ENCODE measurements at regions not wholly inside any gene's neighbourhood (a gene's known extent, or its start where the extent isn't known, plus 50 kb on each side); places are given as distances from the start of the nearest gene placed in this dataset.

DNA sequence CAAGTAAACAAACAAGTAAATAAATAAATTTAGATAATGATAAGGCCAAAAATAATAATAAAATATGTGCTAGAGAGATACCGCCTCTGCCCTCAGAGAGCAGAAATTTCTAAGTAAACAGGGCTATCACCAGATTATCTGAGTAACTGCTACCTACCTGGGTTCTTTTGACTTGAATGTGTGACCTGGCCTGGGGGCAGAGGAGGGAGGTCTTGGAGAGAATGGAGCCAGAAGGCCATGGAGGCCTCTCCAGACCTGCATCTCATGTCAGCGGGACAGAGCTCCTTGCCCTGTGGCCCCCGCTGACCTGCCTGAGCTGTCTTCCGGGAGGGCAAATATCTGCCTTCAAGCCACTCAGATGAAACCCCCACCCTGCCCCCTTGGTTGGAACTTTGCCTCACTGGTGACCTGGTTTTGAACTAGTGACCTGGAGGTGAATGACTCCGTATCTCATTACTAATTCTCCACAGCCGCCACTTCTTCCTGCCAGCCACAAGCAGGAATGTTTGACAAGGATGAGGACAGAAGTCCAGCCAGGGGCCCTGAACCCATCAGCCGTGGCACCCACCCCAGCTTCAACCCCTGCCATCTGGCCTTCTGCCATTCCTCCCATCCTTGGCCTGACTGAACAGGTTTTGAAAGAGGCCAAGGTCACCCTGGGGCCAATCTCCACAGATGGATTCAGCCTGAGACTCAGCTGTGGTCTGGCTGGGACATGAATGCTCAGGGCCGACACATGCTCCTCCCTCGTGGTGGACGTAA, 86.8 kb upstream of the PARP11 start:
- no peak for TF ChIP-seq ZNF274 (IDR thresholded peaks at IDR 0.05; ENCODE audit: low read depth, low read length)
- TF ChIP-seq YY1 (IDR thresholded peaks at IDR 0.05; ENCODE audit: insufficient read depth, insufficient read length) = no peak
- no peak for TF ChIP-seq SUZ12 (IDR thresholded peaks at IDR 0.05; ENCODE audit: extremely low read depth, insufficient read depth, insufficient read length)
- Histone ChIP-seq H3K4me3 (ENCODE audit: insufficient read length, low read depth) (no peak overlapping the region), H3K9ac (ENCODE audit: insufficient read length, low read depth) (no peak overlapping the region), H3K27me3 (ENCODE audit: insufficient read depth, insufficient read length) (no peaks in the 10 kb centered on the region), H3K4me1 (ENCODE audit: insufficient read depth, insufficient read length) (no peaks in the 10 kb centered on the region), H3K9me3 (ENCODE audit: insufficient read depth, low read length) (no peaks in the 10 kb centered on the region; the same call in 1 of the 2 replicates), H3K36me3 (ENCODE audit: insufficient read depth, insufficient read length, low read length) (no peaks in the 10 kb centered on the region)
- no peak for DNase-seq (ENCODE audit: low read depth, low spot score)

DNA sequence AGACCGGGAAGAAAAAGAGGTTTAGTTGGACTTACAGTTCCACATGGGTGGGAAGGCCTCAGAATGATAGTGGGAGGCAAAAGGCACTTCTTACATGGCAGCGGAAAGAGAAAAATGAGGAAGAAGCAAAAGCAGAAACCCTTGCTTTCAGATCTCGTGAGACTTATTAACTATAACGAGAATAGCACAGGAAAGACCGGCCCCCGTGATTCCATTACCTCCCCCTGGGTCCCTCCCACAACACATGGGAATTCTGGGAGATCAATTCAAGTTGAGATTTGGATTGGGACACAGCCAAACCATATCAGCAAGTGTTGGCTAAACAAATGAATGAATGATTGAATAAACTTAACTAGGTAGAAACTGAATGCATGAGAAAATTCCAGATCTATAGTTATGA, 85.3 kb upstream of the PARP11 start:
- no peak overlapping the region for H3K9ac ChIP-seq (ENCODE audit: insufficient read length, low read depth)

DNA sequence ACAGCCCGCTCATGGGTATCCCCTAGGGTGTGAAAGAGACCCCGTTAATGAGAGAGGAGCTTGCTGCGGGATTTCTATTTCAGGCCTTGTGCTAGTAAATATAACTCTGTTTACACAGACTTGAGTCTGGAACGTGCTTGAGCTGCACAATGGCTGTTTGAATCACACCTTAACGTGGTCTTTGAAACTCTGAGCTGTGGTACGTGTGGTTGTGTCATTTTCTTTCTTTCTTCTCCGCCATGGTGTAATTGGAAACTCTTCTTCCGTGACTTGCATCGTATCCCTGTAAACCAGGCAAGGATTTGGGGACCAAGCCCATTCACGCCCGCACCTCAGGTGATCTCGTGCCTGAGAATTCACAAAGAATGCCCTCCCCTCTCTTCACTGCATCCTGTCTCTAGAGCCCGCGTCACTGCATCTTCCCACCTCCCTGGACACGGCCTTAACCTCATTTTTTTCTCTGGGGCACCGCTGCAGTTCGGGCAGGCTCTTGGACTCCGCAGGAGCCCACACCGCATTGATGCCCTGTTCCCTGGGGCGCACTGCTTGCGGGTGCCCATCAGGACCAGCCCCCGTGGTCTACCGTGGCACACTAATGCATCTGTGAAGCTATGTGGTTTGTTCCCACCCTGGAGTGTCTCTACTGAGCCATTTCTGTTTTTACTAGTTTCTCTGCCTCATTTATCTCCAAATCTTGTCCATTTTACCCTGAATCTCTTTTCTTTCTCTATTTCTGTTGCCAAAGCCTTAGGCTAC, 78.4 kb upstream of the PARP11 start:
- Histone ChIP-seq H3K4me1 (ENCODE audit: insufficient read depth, insufficient read length) (no peaks in the 10 kb centered on the region), H3K9ac (ENCODE audit: insufficient read length, low read depth) (no peak overlapping the region), H3K36me3 (ENCODE audit: insufficient read depth, insufficient read length, low read length) (no peaks in the 10 kb centered on the region), H3K4me3 (ENCODE audit: insufficient read length, low read depth) (no peak overlapping the region), H3K9me3 (ENCODE audit: insufficient read depth, low read length) (peaks cover 34% of the 10 kb centered on the region), H3K27me3 (ENCODE audit: insufficient read depth, insufficient read length) (no peaks in the 10 kb centered on the region)
- no peak for TF ChIP-seq YY1 (IDR thresholded peaks at IDR 0.05; ENCODE audit: insufficient read depth, insufficient read length)
- no peak for TF ChIP-seq SUZ12 (IDR thresholded peaks at IDR 0.05; ENCODE audit: extremely low read depth, insufficient read depth, insufficient read length)
- no peak for TF ChIP-seq ZNF274 (IDR thresholded peaks at IDR 0.05; ENCODE audit: low read depth, low read length)
- no peak for DNase-seq (ENCODE audit: low read depth, low spot score)

More for the DNA sequence above, 85.3 kb upstream of the PARP11 start:
- Histone ChIP-seq H3K36me3 (ENCODE audit: insufficient read depth, insufficient read length, low read length) (no peaks in the 10 kb centered on the region), H3K4me3 (ENCODE audit: insufficient read length, low read depth) (no peak overlapping the region), H3K27me3 (ENCODE audit: insufficient read depth, insufficient read length) (no peaks in the 10 kb centered on the region), H3K4me1 (ENCODE audit: insufficient read depth, insufficient read length) (no peaks in the 10 kb centered on the region), H3K9me3 (ENCODE audit: insufficient read depth, low read length) (no peaks in the 10 kb centered on the region; the same call in 1 of the 2 replicates)
- DNase-seq (ENCODE audit: low read depth, low spot score) = no peak
- no peak for TF ChIP-seq ZNF274 (IDR thresholded peaks at IDR 0.05; ENCODE audit: low read depth, low read length)
- no peak for TF ChIP-seq YY1 (IDR thresholded peaks at IDR 0.05; ENCODE audit: insufficient read depth, insufficient read length)
- no peak for TF ChIP-seq SUZ12 (IDR thresholded peaks at IDR 0.05; ENCODE audit: extremely low read depth, insufficient read depth, insufficient read length)

DNA sequence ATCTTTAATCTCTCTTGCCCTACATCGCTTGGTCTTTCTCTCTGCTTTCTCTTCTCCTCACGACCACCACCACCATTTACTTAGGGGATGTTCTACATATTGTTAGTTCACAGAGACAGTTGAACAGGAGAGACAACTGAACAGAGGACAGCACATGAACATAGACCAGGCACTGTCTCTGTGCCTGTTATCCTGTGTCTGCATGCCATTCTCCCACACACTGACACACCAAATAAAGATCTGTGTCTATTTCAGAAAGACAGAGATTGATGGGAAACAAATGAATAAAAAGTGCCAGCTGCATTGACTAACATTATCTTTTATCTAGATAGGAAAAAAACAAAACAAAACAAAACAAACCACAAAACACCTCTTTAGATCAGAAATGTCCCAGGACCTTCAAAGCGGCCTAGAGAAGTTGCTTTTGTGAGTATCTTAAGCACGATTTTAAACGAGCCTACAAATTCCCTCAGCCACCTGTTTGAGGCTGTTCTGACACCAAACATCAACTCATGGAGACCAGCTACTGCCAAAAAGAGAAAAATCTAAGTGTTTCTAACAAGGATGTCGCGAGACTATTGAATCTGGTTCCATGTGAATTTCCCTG, 77.6 kb upstream of the PARP11 start:
- Histone ChIP-seq H3K4me1 (ENCODE audit: insufficient read depth, insufficient read length) (no peaks in the 10 kb centered on the region), H3K27me3 (ENCODE audit: insufficient read depth, insufficient read length) (no peaks in the 10 kb centered on the region), H3K4me3 (ENCODE audit: insufficient read length, low read depth) (no peak overlapping the region), H3K36me3 (ENCODE audit: insufficient read depth, insufficient read length, low read length) (no peaks in the 10 kb centered on the region), H3K9ac (ENCODE audit: insufficient read length, low read depth) (no peak overlapping the region), H3K9me3 (ENCODE audit: insufficient read depth, low read length) (peaks cover 38% of the 10 kb centered on the region)
- no peak for DNase-seq (ENCODE audit: low read depth, low spot score)
- no peak for TF ChIP-seq SUZ12 (IDR thresholded peaks at IDR 0.05; ENCODE audit: extremely low read depth, insufficient read depth, insufficient read length)
- TF ChIP-seq ZNF274 (IDR thresholded peaks at IDR 0.05; ENCODE audit: low read depth, low read length) = no peak
- no peak for TF ChIP-seq YY1 (IDR thresholded peaks at IDR 0.05; ENCODE audit: insufficient read depth, insufficient read length)

DNA sequence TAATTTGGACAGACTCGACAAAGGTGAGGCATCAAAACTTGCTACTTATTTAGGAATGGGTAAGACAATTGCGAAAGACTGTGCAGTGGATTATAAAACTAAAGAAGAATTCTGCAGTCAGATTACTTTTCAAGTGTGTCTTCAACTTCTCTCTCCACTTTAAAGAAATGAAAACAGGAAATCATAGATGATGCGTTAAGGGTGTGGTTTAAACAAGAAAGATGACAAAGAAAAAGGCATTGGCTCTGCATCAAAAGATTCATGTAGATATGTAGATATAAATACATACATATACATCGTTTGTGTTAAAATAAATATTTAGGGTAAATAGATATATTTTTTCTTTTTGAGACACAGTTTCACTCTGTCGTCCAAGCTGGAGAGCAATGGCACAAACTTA, 74.6 kb upstream of the PARP11 start:
- H3K27me3 ChIP-seq (ENCODE audit: insufficient read depth, insufficient read length) = no peaks in the 10 kb centered on the region
- H3K4me1 ChIP-seq (ENCODE audit: insufficient read depth, insufficient read length) = peaks cover 2% of the 10 kb centered on the region
- no peak for DNase-seq (ENCODE audit: low read depth, low spot score)
- TF ChIP-seq YY1 (IDR thresholded peaks at IDR 0.05; ENCODE audit: insufficient read depth, insufficient read length) (no peak), ZNF274 (IDR thresholded peaks at IDR 0.05; ENCODE audit: low read depth, low read length) (no peak), SUZ12 (IDR thresholded peaks at IDR 0.05; ENCODE audit: extremely low read depth, insufficient read depth, insufficient read length) (no peak)
- peaks cover 38% of the 10 kb centered on the region for H3K9me3 ChIP-seq (ENCODE audit: insufficient read depth, low read length)
- H3K36me3 ChIP-seq (ENCODE audit: insufficient read depth, insufficient read length, low read length) = no peaks in the 10 kb centered on the region
- H3K4me3 ChIP-seq (ENCODE audit: insufficient read length, low read depth) = no peak overlapping the region
- H3K9ac ChIP-seq (ENCODE audit: insufficient read length, low read depth) = no peak overlapping the region

DNA sequence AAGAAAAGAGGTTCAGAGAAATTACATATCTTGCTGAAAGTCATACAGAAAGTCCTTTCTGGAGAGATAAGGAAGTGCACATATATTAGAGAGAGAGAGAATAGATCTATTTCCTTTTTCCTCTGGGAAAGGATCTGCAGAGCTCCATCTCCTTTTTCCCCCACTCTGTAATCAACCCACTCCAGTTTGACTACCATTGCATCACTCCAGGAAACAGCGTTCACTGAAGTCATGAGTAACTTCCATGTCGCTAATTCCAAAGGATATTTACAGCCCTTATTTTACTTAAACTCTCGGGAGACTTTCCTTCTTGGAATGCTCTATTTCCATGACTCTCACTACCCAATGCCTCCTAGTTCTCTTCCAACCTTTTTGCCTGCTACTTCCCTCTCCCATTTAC, 72.5 kb upstream of the PARP11 start:
- TF ChIP-seq YY1 (IDR thresholded peaks at IDR 0.05; ENCODE audit: insufficient read depth, insufficient read length) (no peak), SUZ12 (IDR thresholded peaks at IDR 0.05; ENCODE audit: extremely low read depth, insufficient read depth, insufficient read length) (no peak), ZNF274 (IDR thresholded peaks at IDR 0.05; ENCODE audit: low read depth, low read length) (no peak)

DNA sequence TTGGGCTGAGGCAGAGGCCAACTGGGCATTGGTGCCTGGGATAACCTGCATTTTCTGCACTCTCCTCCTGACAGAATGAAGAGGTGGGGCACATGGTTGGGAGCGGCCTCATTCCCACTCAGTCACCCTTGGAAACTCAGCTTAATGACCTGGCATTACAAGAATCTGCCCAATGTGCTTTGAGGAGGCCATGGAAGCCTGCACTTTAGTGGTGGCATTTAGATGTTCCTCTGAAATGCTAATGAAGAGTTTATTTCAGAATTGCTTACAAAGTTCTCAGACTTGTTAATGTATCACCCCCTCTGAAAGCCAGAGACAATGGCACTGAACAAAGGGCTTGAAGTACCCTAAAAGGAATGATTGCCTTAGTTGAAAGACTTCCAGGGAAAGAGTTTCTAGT, 71.4 kb upstream of the PARP11 start:
- Histone ChIP-seq H3K4me1 (ENCODE audit: insufficient read depth, insufficient read length) (peaks cover 2% of the 10 kb centered on the region), H3K36me3 (ENCODE audit: insufficient read depth, insufficient read length, low read length) (no peaks in the 10 kb centered on the region), H3K4me3 (ENCODE audit: insufficient read length, low read depth) (no peak overlapping the region), H3K9ac (ENCODE audit: insufficient read length, low read depth) (no peak overlapping the region), H3K27me3 (ENCODE audit: insufficient read depth, insufficient read length) (no peaks in the 10 kb centered on the region), H3K9me3 (ENCODE audit: insufficient read depth, low read length) (peaks cover 29% of the 10 kb centered on the region)
- TF ChIP-seq ZNF274 (IDR thresholded peaks at IDR 0.05; ENCODE audit: low read depth, low read length) = no peak
- peak; percentile 6 for TF ChIP-seq YY1 (IDR thresholded peaks at IDR 0.05; ENCODE audit: insufficient read depth, insufficient read length)
- peak; percentile 100 for DNase-seq (ENCODE audit: low read depth, low spot score)

More for the DNA sequence above, 72.5 kb upstream of the PARP11 start:
- H3K9me3 ChIP-seq (ENCODE audit: insufficient read depth, low read length) = peaks cover 38% of the 10 kb centered on the region
- no peaks in the 10 kb centered on the region for H3K27me3 ChIP-seq (ENCODE audit: insufficient read depth, insufficient read length)
- peak overlapping the region; percentile 4 for H3K9ac ChIP-seq (ENCODE audit: insufficient read length, low read depth)
- no peaks in the 10 kb centered on the region for H3K36me3 ChIP-seq (ENCODE audit: insufficient read depth, insufficient read length, low read length)
- H3K4me1 ChIP-seq (ENCODE audit: insufficient read depth, insufficient read length) = peaks cover 2% of the 10 kb centered on the region
- no peak overlapping the region for H3K4me3 ChIP-seq (ENCODE audit: insufficient read length, low read depth)
- DNase-seq (ENCODE audit: low read depth, low spot score) = no peak
